ENCODE measurements at regions not wholly inside any gene's neighbourhood (a gene's known extent, or its start where the extent isn't known, plus 50 kb on each side); places are given as distances from the start of the nearest gene placed in this dataset.

GRCh38 chr2:239610457-239611221 is 209.8 kb upstream of the HDAC4 start:
- TF ChIP-seq GATA2 (IDR thresholded peaks at IDR 0.05; ENCODE audit: low read depth, low read length) (no peak), GATA3 (IDR thresholded peaks at IDR 0.05; ENCODE audit: low read depth, low read length) (no peak)

Measured in SH-SY5Y (cell line).